GM23248 (cell line): ENCODE measurements at regions not wholly inside any gene's neighbourhood (a gene's known extent, or its start where the extent isn't known, plus 50 kb on each side); places are given as distances from the start of the nearest gene placed in this dataset.

Experiments used
- EZH2 ChIP-seq: fragments of 200-600 bp; sonication (generic); IDR thresholded peaks from 2 replicates; pipeline ENCODE4 v1.6.1; 2018; ENCODE audit warnings: antibody characterized with exemption, mild to moderate bottlenecking; ENCODE audit not compliant: insufficient read depth, poor library complexity, severe bottlenecking
- EZH2phosphoT487 ChIP-seq: fragments of 200-600 bp; sonication (generic); IDR thresholded peaks from 2 replicates; pipeline ENCODE4 v1.6.1; 2018; ENCODE audit warnings: antibody characterized with exemption, moderate library complexity, mild to moderate bottlenecking, low read depth; ENCODE audit not compliant: insufficient read depth

DNA sequence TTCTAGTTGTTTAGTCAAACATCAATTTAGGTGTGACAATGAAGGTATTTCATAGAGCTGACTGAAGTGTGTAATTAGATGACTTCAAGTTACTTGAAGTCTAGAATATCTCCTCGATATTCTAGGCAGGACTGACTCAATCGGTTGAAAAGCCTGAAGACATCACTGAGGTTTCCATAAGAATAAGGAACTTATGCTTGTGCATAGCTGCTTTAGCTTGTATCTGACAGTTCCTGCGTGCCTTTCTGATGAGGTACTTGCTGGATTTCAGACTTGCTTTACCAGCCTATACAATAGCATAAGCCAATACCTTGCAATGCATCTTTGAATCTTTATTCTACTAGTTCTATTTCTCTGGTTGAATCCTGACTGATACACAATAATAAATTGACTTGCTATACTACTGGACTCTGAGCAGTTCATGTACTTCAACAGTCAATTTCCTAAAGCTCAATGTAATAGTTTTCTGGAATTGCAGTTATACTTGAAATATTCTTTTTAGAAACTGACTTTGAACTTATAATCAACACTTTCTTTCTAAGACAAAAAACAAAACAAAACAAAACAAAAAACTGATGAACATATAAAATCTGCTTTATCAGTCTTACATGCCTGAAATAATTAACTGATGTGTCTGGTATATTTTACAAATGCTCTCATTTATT is 1534.8 kb downstream of the SLITRK5 start:
- TF ChIP-seq EZH2 (no peak), EZH2phosphoT487 (no peak)
